ENCODE measurements at regions not wholly inside any gene's neighbourhood (a gene's known extent, or its start where the extent isn't known, plus 50 kb on each side); places are given as distances from the start of the nearest gene placed in this dataset.
"Not testable (repeated sequence)": the region's sequence is repeated elsewhere in the genome, so short reads cannot be mapped to it uniquely, and the experiment has no call there.

GRCh38 chr15:84512324-84512723 lies 88.5 kb upstream of the ZSCAN2 start:
- not testable (repeated sequence) for TF ChIP-seq EZH2 (IDR thresholded peaks at IDR 0.05; ENCODE audit: low read depth); CTCF (conservative IDR thresholded peaks at IDR 0.05)
